ENCODE measurements at regions not wholly inside any gene's neighbourhood (a gene's known extent, or its start where the extent isn't known, plus 50 kb on each side); places are given as distances from the start of the nearest gene placed in this dataset.

- TF ChIP-seq KIAA2018 (CRISPR knock-in tag; IDR thresholded peaks at IDR 0.05; ENCODE audit: borderline replicate concordance) (no peak), ARNT (IDR thresholded peaks at IDR 0.05) (no peak), CREM (IDR thresholded peaks at IDR 0.05) (no peak), CREM (CRISPR knock-in tag; IDR thresholded peaks at IDR 0.05) (no peak), EP300 (IDR thresholded peaks at IDR 0.05; ENCODE audit: low read depth in 2 of 2, low read length in 2 of 2) (no peak), EP300 (CRISPR knock-in tag; IDR thresholded peaks at IDR 0.05; ENCODE audit: borderline replicate concordance) (no peak), SMC3 (IDR thresholded peaks at IDR 0.05; ENCODE audit: low read length) (no peak), MXD4 (CRISPR knock-in tag; IDR thresholded peaks at IDR 0.05) (no peak), ZNF333 (CRISPR knock-in tag; IDR thresholded peaks at IDR 0.05; ENCODE audit: borderline replicate concordance) (no peak), ARNTL (CRISPR knock-in tag; IDR thresholded peaks at IDR 0.05) (no peak)
These were observed 455.5 kb upstream of the MEIS1 start (continued) for GRCh38 chr2:65979446-65979845.
